OCI-LY1 (cell line): ENCODE measurements at regions not wholly inside any gene's neighbourhood (a gene's known extent, or its start where the extent isn't known, plus 50 kb on each side); places are given as distances from the start of the nearest gene placed in this dataset.

Experiments used
- H2AFZ ChIP-seq: fragments of 200-600 bp; sonication (generic), shearing (Covaris generic); 2 replicates; pipeline ENCODE4 v1.6.0; 2014; ENCODE audit warnings: antibody characterized with exemption, mild to moderate bottlenecking, low read length
- H3F3A ChIP-seq: fragments of 200-600 bp; sonication (generic), shearing (Covaris generic); 2 replicates; pipeline ENCODE4 v1.6.0; 2014; ENCODE audit warnings: mild to moderate bottlenecking, antibody characterized with exemption, low read length, moderate library complexity; ENCODE audit not compliant: insufficient read depth
- H3K27ac ChIP-seq: fragments of 200-600 bp; sonication (generic); 2 replicates; pipeline ENCODE4 v1.5.1; 2014; ENCODE audit warnings: low read length, mixed run types, mild to moderate bottlenecking, low read depth; ENCODE audit not compliant: poor library complexity, severe bottlenecking
- H3K27me3 ChIP-seq: fragments of 200-600 bp; sonication (generic); 2 replicates; pipeline ENCODE4 v1.6.0; 2014; ENCODE audit warnings: antibody characterized with exemption, mild to moderate bottlenecking, low read length, moderate library complexity; ENCODE audit not compliant: insufficient read depth
- H3K36me3 ChIP-seq: fragments of 200-600 bp; sonication (generic); 2 replicates; pipeline ENCODE4 v1.6.1; 2014; ENCODE audit warnings: mild to moderate bottlenecking, antibody characterized with exemption, low read length, moderate library complexity, mixed read lengths; ENCODE audit not compliant: insufficient read depth
- H3K4me1 ChIP-seq: fragments of 200-600 bp; sonication (generic); 2 replicates; pipeline ENCODE4 v1.5.1; 2014; ENCODE audit warnings: mild to moderate bottlenecking, low read length, moderate library complexity; ENCODE audit not compliant: insufficient read depth, severe bottlenecking
- H3K4me2 ChIP-seq: fragments of 200-600 bp; sonication (generic), shearing (Covaris generic); 2 replicates; pipeline ENCODE4 v1.6.1; 2014; ENCODE audit warnings: low read length
- H3K4me3 ChIP-seq: fragments of 200-600 bp; sonication (generic); 2 replicates; pipeline ENCODE4 v1.5.1; 2014; ENCODE audit warnings: low read length, low read depth, mild to moderate bottlenecking, mixed read lengths; ENCODE audit not compliant: poor library complexity, severe bottlenecking
- H3K79me2 ChIP-seq: fragments of 200-600 bp; shearing (Covaris generic); 2 replicates; pipeline ENCODE4 v1.6.1; 2016; ENCODE audit warnings: mixed run types, low read length, mixed read lengths; ENCODE audit not compliant: insufficient read depth
- H3K9ac ChIP-seq: fragments of 200-600 bp; sonication (generic), shearing (Covaris generic); 2 replicates; pipeline ENCODE4 v1.6.1; 2014; ENCODE audit warnings: mild to moderate bottlenecking, low read length, mixed read lengths
- H3K9me2 ChIP-seq: fragments of 200-600 bp; sonication (generic), shearing (Covaris generic); 2 replicates; pipeline ENCODE4 v1.6.1; 2014; ENCODE audit warnings: low read depth, mild to moderate bottlenecking, low read length, mixed read lengths
- H3K9me3 ChIP-seq: fragments of 200-600 bp; shearing (Covaris generic); 2 replicates; pipeline ENCODE4 v1.6.1; 2014; ENCODE audit warnings: low read length, mixed read lengths
- H4K20me1 ChIP-seq: fragments of 200-600 bp; sonication (generic), shearing (Covaris generic); 2 replicates; pipeline ENCODE4 v1.6.0; 2016; ENCODE audit warnings: mild to moderate bottlenecking, low read length; ENCODE audit not compliant: insufficient read depth
- EZH2 ChIP-seq: fragments of 200-600 bp; sonication (generic), shearing (Covaris generic); IDR thresholded peaks from 2 replicates; pipeline ENCODE4 v1.8.0; 2017; ENCODE audit warnings: borderline replicate concordance, mixed run types, mild to moderate bottlenecking, antibody characterized with exemption, low read length, moderate library complexity, mixed read lengths
- TF ChIP-seq, protein P1 (sequence below): fragments of 200-600 bp; sonication (generic), shearing (Covaris generic); IDR thresholded peaks from 2 replicates; pipeline ENCODE4 v1.5.1; 2017; ENCODE audit warnings: mild to moderate bottlenecking, antibody characterized with exemption, low read length, moderate library complexity, mixed read lengths

DNA sequence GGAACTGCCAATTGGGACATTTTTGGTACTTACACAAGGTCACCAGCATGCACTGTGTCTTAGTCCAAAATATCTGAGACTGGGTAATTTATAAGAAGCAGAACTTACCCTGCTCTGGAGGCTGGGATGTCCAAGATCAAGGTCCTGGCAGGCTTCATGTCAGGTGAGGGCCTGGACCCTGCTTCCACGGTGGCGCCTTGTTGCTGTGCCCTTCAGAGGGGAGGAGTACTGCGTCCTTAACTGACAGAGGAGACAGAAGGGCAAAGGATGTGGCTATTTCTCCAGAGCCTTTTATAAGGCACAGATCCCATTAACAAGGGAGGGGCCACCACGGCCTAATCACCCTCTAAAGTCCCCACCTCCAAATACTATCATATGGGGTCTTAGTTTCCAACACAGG, 178.9 kb downstream of the C16orf95 start:
- Histone ChIP-seq H3K4me3 (no peak overlapping the region), H3K27ac (no peak overlapping the region), H3K9ac (no peak overlapping the region), H3K9me3 (no peaks in the 10 kb centered on the region), H3K79me2 (no peaks in the 10 kb centered on the region), H3K9me2 (no peaks in the 10 kb centered on the region), H3K4me1 (no peaks in the 10 kb centered on the region), H4K20me1 (no peaks in the 10 kb centered on the region), H2AFZ (no peak overlapping the region), H3F3A (no peaks in the 10 kb centered on the region), H3K4me2 (no peak overlapping the region), H3K36me3 (no peaks in the 10 kb centered on the region), H3K27me3 (0 out of 2 replicates have a peak, but pooled peaks cover 3% of the 10 kb centered on the region)
- TF ChIP-seq, protein P1, sequence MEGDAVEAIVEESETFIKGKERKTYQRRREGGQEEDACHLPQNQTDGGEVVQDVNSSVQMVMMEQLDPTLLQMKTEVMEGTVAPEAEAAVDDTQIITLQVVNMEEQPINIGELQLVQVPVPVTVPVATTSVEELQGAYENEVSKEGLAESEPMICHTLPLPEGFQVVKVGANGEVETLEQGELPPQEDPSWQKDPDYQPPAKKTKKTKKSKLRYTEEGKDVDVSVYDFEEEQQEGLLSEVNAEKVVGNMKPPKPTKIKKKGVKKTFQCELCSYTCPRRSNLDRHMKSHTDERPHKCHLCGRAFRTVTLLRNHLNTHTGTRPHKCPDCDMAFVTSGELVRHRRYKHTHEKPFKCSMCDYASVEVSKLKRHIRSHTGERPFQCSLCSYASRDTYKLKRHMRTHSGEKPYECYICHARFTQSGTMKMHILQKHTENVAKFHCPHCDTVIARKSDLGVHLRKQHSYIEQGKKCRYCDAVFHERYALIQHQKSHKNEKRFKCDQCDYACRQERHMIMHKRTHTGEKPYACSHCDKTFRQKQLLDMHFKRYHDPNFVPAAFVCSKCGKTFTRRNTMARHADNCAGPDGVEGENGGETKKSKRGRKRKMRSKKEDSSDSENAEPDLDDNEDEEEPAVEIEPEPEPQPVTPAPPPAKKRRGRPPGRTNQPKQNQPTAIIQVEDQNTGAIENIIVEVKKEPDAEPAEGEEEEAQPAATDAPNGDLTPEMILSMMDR: no peak
- no peak for TF ChIP-seq EZH2

DNA sequence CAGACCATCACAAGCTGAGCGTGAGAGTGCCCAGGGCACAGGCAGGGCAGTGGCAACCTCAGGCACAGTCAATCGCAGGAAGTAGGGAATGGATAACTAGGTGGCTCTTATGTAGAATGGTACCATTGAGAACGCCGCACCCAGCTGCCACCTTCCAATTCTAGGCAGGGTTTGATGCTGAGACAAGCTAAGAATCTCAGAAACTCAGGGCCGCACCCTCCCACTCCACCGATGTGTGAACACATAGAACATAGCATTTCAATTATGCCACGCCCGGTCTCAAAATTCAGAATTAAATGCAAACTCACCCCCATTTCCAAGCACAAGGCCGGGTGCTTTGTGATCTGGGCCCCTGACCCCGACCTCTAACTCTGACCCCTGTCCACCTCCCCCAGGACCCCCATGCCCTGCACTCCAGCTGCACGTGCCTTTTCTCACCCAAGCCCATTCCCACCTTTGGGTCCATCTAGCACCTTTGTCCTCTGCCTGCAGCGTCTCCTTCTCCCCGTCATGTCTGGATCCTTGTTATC, 178.4 kb downstream of the C16orf95 start:
- Histone ChIP-seq H3F3A (no peaks in the 10 kb centered on the region), H3K4me2 (no peak overlapping the region), H3K9me3 (no peaks in the 10 kb centered on the region), H2AFZ (no peak overlapping the region), H3K27ac (no peak overlapping the region), H3K4me1 (no peaks in the 10 kb centered on the region), H3K4me3 (no peak overlapping the region), H4K20me1 (no peaks in the 10 kb centered on the region), H3K27me3 (0 out of 2 replicates have a peak, but pooled peaks cover 3% of the 10 kb centered on the region), H3K36me3 (no peaks in the 10 kb centered on the region), H3K9ac (no peak overlapping the region), H3K79me2 (no peaks in the 10 kb centered on the region), H3K9me2 (no peaks in the 10 kb centered on the region)
- TF ChIP-seq, protein P1: no peak
- TF ChIP-seq EZH2: no peak

DNA sequence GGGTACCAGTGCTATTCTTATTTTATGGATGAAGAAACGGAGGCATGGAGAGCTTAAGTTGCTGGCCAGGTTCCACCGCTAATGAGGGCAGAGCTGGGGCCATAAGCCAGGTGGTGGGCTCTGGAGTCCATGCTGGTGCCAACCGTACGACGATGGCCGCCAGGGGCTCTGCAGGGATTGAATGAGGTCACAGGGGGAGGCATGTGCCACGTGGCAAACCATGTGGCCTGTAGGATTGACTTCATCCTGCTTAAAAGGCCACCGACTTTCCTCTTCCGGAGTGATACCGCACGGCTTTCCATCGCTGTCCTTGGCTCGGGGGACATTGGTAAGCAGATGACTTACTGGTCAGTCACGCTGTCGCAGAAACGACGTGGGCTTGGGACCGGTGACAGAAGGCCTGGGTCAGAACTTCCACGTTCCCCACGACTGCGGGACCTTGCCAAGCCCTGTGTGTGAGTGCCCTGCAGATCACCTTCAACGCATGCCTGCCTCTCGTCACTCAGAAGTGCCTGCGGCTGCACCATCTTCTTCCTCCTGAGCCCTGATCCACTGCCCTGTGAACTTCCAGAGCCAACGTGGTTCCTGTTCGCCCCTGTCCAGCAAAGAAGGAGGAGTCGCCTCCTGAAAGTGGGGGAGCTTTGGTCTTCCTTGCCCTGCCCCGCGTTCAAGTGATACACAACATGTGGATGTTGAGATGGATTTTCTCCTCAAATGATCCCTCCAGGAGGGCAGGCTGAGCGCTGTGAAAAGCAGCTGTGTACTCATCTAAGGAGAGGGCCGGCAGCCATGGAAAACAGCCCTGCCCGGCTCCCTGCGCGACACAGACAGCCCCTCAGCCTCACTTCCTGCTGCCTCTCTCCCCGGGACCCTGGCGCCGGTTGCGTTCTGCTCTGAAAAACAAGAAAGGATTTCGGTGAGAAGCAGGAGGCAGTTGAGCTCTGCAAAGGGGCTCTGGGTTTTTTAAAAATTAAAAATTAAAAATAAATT, 176.7 kb downstream of the C16orf95 start:
- H3F3A ChIP-seq: no peaks in the 10 kb centered on the region
- no peaks in the 10 kb centered on the region for H3K9me2 ChIP-seq
- H3K27ac ChIP-seq: no peak overlapping the region
- no peak overlapping the region for H2AFZ ChIP-seq
- TF ChIP-seq, protein P1: no peak
- no peak for TF ChIP-seq EZH2
- H3K9me3 ChIP-seq: no peaks in the 10 kb centered on the region
- H3K79me2 ChIP-seq: no peaks in the 10 kb centered on the region
- no peak overlapping the region for H3K9ac ChIP-seq
- no peak overlapping the region for H3K4me2 ChIP-seq
- H4K20me1 ChIP-seq: no peaks in the 10 kb centered on the region
- no peak overlapping the region for H3K4me3 ChIP-seq
- no peaks in the 10 kb centered on the region for H3K36me3 ChIP-seq
- 0 out of 2 replicates have a peak, but pooled peaks cover 3% of the 10 kb centered on the region for H3K27me3 ChIP-seq
- H3K4me1 ChIP-seq: no peaks in the 10 kb centered on the region
